ENCODE measurements at regions not wholly inside any gene's neighbourhood (a gene's known extent, or its start where the extent isn't known, plus 50 kb on each side); places are given as distances from the start of the nearest gene placed in this dataset.

DNA sequence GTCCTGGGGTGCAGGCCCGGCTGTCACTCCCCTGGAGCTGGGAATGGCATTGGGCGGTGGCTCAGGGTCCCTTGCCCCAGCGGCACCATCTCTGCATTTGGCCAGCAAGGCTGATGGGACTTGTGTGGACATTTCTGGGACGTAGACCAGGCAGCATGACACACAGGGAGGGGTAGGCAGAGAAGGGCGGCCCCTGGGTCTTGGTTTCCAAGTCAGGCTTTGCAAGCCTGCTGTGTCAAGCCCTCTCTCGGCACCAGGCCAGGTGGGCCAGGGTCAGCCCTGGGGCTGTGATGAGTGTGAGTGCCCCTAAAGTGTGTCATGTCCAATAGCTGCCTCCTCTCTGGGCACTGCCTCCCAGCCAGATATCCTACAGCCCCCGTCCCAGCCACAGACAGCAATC is 335.2 kb downstream of the SEC14L1 start:
- TF ChIP-seq, protein P1, sequence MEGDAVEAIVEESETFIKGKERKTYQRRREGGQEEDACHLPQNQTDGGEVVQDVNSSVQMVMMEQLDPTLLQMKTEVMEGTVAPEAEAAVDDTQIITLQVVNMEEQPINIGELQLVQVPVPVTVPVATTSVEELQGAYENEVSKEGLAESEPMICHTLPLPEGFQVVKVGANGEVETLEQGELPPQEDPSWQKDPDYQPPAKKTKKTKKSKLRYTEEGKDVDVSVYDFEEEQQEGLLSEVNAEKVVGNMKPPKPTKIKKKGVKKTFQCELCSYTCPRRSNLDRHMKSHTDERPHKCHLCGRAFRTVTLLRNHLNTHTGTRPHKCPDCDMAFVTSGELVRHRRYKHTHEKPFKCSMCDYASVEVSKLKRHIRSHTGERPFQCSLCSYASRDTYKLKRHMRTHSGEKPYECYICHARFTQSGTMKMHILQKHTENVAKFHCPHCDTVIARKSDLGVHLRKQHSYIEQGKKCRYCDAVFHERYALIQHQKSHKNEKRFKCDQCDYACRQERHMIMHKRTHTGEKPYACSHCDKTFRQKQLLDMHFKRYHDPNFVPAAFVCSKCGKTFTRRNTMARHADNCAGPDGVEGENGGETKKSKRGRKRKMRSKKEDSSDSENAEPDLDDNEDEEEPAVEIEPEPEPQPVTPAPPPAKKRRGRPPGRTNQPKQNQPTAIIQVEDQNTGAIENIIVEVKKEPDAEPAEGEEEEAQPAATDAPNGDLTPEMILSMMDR (IDR thresholded peaks at IDR 0.05; ENCODE audit: control extremely low read depth, extremely low read depth, low read depth, missing control alignments) = no peak
- POLR2A ChIA-PET = no interaction called here
- DNase-seq (ENCODE audit: extremely low spot score) = no peak
- CTCF ChIA-PET = interaction anchor here (0.7 to 4.4 kb wide), 3 partner anchors 10 to 46 kb away, joined by 3 to 37 read pairs (median 12); no protein-coding TSS in a partner anchor

- ChIA-PET POLR2A (no interaction called here), CTCF (interaction anchor here (0.7 to 4.4 kb wide), 3 partner anchors 10 to 47 kb away, joined by 3 to 37 read pairs (median 12); no protein-coding TSS in a partner anchor)
- no peak for DNase-seq (ENCODE audit: extremely low spot score)
- TF ChIP-seq, protein P1 (IDR thresholded peaks at IDR 0.05; ENCODE audit: control extremely low read depth, extremely low read depth, low read depth, missing control alignments) = no peak
Measured at GRCh38 chr17:77476498-77476897, 335.7 kb downstream of the SEC14L1 start.

GRCh38 chr17:77476931-77477805 is 336.4 kb downstream of the SEC14L1 start:
- CTCF ChIA-PET = interaction anchor here (2.2 to 2.5 kb wide), 2 partner anchors 18 to 47 kb away, joined by 9 to 12 read pairs; no protein-coding TSS in a partner anchor
- TF ChIP-seq, protein P1 (IDR thresholded peaks at IDR 0.05; ENCODE audit: control extremely low read depth, extremely low read depth, low read depth, missing control alignments) = no peak
- POLR2A ChIA-PET = no interaction called here
- no peak for DNase-seq (ENCODE audit: extremely low spot score)

DNA sequence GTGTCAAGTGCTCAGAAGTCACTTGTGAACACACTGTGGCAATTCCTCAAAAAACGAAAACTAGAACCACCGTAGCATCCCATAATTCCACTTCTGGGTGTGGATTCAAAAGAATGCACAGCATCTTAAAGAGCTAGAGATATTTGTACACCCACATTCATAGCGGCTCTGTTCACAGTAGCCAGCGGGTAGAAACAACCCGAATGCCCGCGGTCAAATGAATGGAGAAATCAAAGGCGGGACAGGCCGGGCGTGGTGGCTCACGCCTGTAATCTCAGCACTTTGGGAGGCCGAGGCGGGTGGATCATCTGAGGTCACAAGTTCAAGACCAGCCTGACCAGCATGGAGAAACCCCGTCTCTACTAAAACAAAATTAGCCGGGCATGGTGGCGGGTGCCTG is 337.5 kb downstream of the SEC14L1 start:
- CTCF ChIA-PET = interaction anchor here (2.2 to 2.5 kb wide), 2 partner anchors 17 to 48 kb away, joined by 9 to 12 read pairs; no protein-coding TSS in a partner anchor
- DNase-seq (ENCODE audit: extremely low spot score) = no peak
- TF ChIP-seq, protein P1 (IDR thresholded peaks at IDR 0.05; ENCODE audit: control extremely low read depth, extremely low read depth, low read depth, missing control alignments) = no peak
- POLR2A ChIA-PET = interaction anchor here (0.7 kb wide), 1 partner anchor 33 kb away, joined by 3 read pairs; no protein-coding TSS in a partner anchor

DNA sequence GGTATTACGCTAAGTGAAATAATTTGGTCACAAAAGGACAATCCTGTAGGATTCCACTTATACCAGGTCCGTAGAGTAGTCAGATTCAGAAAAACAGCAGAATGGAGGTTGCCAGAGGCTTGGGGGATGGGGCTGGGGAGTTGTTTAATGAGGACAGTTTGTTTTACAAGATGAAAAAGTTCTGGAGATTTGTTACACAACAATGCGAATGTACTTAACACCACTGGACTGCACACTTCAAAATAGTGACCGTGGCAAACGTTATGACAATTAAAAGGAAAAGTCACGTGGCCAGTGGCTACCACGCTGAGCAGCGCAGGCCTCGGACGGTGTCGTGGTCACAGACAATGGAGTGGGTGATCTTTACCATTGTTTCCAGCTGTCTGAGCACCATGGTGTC is 338.1 kb downstream of the SEC14L1 start:
- POLR2A ChIA-PET = no interaction called here
- DNase-seq (ENCODE audit: extremely low spot score) = no peak

More for the DNA sequence above, 338.1 kb downstream of the SEC14L1 start:
- CTCF ChIA-PET = interaction anchor here (1.0 to 2.2 kb wide), 2 partner anchors 49 to 64 kb away, joined by 3 to 9 read pairs; no protein-coding TSS in a partner anchor
- TF ChIP-seq, protein P1 (IDR thresholded peaks at IDR 0.05; ENCODE audit: control extremely low read depth, extremely low read depth, low read depth, missing control alignments) = no peak
